ENCODE measurements at regions not wholly inside any gene's neighbourhood (a gene's known extent, or its start where the extent isn't known, plus 50 kb on each side); places are given as distances from the start of the nearest gene placed in this dataset.

DNA sequence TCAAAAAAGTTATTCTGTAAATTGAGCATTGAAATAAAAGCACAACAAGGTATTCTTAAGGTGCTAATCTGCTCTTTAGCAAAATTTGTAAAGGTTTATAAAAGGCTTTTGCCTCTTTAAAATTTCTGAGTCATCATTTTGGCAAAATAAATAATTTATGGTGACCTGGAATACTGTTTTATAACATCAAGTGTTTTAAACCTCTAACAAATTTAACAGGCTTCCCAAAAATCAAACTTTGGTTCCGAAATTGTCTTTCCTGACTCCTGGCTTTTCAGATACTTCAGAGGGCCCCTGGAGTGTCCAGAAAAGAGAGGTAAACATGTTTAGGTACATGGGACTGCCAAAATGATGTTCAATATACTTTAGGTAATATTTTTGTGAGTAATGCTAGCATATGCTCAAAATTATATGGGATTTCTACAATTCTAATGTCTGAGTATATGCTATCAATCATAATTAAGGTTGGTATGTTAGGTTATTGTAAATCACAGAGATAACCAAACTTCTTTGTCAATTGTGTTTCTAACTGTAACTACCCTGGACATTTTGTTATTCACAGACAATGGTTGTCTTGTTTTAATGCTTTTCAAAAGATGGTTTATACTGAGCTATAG lies 160.3 kb upstream of the OLIG3 start:
- TF ChIP-seq CTCF (IDR thresholded peaks at IDR 0.05) (no peak), POLR2A (IDR thresholded peaks at IDR 0.05) (no peak), EP300 (IDR thresholded peaks at IDR 0.05) (no peak), POLR2AphosphoS5 (IDR thresholded peaks at IDR 0.05) (no peak)
